ENCODE measurements at regions not wholly inside any gene's neighbourhood (a gene's known extent, or its start where the extent isn't known, plus 50 kb on each side); places are given as distances from the start of the nearest gene placed in this dataset.
"Not testable (repeated sequence)": the region's sequence is repeated elsewhere in the genome, so short reads cannot be mapped to it uniquely, and the experiment has no call there.

DNA sequence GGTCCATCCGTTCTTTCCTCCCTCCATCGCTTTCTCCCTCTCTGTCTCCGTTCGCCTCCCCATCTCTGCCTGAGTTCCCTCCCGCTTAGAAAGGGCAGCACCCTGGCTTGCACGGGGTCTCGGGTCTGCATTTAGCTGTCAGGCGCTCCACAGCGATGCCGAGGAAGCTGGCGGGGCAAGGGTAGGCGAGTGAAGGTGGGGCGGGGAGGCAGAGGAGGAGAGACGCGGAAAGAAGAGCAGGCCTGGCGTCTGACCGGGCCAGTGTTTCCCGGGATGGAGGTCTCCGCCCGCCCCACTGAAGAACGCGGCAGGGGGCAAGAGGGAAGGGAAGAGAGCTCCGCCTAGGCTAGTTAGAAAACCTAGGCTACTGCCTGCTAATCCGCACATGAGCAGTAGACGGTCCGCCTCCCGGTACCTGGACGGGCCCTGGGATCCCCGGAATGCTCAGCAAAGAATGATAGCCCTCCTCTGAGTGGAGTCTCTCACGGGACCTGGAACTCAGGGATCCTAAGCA is 3922.5 kb upstream of the OR11H1 start:
- H3K9me3 ChIP-seq (ENCODE audit: control insufficient read depth, insufficient read depth, low read depth, low read length), result no peaks in the 10 kb centered on the region
- DNase-seq (ENCODE audit: low read depth in 2 of 2), result no peak
- TF ChIP-seq, protein P1, sequence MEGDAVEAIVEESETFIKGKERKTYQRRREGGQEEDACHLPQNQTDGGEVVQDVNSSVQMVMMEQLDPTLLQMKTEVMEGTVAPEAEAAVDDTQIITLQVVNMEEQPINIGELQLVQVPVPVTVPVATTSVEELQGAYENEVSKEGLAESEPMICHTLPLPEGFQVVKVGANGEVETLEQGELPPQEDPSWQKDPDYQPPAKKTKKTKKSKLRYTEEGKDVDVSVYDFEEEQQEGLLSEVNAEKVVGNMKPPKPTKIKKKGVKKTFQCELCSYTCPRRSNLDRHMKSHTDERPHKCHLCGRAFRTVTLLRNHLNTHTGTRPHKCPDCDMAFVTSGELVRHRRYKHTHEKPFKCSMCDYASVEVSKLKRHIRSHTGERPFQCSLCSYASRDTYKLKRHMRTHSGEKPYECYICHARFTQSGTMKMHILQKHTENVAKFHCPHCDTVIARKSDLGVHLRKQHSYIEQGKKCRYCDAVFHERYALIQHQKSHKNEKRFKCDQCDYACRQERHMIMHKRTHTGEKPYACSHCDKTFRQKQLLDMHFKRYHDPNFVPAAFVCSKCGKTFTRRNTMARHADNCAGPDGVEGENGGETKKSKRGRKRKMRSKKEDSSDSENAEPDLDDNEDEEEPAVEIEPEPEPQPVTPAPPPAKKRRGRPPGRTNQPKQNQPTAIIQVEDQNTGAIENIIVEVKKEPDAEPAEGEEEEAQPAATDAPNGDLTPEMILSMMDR (conservative IDR thresholded peaks at IDR 0.05 in 1 of 2, IDR thresholded peaks at IDR 0.05 in 1 of 2; ENCODE audit: low read depth in 1 of 2, low read length in 2 of 2), result no peak
- no peaks in the 10 kb centered on the region for H3K36me3 ChIP-seq (ENCODE audit: control insufficient read depth, insufficient read depth, low read length)
- no peak overlapping the region for H3K4me3 ChIP-seq (replicated peaks in 1 of 4; ENCODE audit: control extremely low read depth in 1 of 4, insufficient read depth in 1 of 4, low read depth in 3 of 4, low read length in 4 of 4)
- no peak overlapping the region for H2AFZ ChIP-seq (ENCODE audit: low read length)
- H3K27me3 ChIP-seq (ENCODE audit: control insufficient read depth, insufficient read depth, low read length), result no peaks in the 10 kb centered on the region
- H3K27ac ChIP-seq (ENCODE audit: insufficient read depth, low read length), result no peak overlapping the region
- no peak overlapping the region for H3K9ac ChIP-seq (ENCODE audit: insufficient read depth, low read length)
- H3K4me2 ChIP-seq (ENCODE audit: extremely low read depth, insufficient read depth, low read length), result no peak overlapping the region
- no peaks in the 10 kb centered on the region for H3K79me2 ChIP-seq (ENCODE audit: control insufficient read depth, insufficient read depth, low read length)
- no peaks in the 10 kb centered on the region for H4K20me1 ChIP-seq (ENCODE audit: control insufficient read depth, extremely low read depth, insufficient read depth, low read length)
- no peaks in the 10 kb centered on the region for H3K4me1 ChIP-seq (ENCODE audit: control insufficient read depth, extremely low read depth, insufficient read depth, low read length)

DNA sequence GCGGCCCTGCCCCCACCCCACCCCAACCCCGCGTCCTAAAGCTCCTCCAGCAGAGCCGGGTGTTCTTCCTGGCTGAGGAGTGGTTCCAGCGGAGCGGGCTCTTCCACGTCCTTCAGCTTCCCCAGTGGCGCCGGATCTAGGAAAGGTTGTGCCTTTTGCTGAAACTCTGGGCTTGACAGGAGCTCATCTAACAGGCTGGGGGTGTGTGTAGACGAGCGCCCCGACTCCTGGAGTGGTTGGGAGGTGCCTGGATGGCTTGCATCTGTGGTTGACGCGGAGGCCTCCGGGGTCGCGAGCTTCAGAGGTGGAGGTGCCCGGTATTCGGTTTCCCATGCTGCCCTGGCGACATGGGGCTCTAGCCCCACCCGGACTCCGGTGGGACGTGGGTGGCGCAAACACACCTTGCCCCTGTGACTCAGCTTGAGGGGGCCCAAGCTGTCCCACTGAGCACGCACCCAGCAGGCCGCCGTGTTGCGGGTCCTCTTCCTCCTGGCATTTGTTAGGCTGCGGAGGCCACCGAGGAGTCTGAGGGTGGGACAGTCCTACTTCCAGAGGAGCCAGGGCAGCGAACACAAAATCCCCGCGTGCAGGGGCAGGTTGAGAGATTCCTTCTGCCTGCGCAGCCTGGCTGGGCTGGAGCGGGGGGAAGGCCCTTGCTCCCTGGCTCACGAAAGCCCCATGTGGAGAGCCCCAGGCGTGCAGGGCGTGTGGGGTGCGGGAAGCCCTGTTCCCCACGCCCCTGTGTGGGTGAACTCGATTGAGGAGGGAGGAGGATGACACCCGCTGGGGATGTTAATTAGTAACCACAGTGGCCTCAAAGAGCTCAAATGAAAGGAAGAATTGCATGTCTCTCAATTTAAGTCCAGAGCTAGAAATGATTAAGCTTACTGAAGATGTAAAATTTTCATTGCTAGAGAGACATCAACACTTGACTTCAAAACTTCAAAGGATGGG is 3921.7 kb upstream of the OR11H1 start:
- not testable (repeated sequence) for H3K4me3 ChIP-seq (replicated peaks in 1 of 4; ENCODE audit: control extremely low read depth in 1 of 4, insufficient read depth in 1 of 4, low read depth in 3 of 4, low read length in 4 of 4); H3K4me1 ChIP-seq (ENCODE audit: control insufficient read depth, extremely low read depth, insufficient read depth, low read length); H3K79me2 ChIP-seq (ENCODE audit: control insufficient read depth, insufficient read depth, low read length); H3K9me3 ChIP-seq (ENCODE audit: control insufficient read depth, insufficient read depth, low read depth, low read length); H3K4me2 ChIP-seq (ENCODE audit: extremely low read depth, insufficient read depth, low read length); H3K27me3 ChIP-seq (ENCODE audit: control insufficient read depth, insufficient read depth, low read length); H2AFZ ChIP-seq (ENCODE audit: low read length); H3K9ac ChIP-seq (ENCODE audit: insufficient read depth, low read length); H3K36me3 ChIP-seq (ENCODE audit: control insufficient read depth, insufficient read depth, low read length); DNase-seq (ENCODE audit: low read depth in 2 of 2); H4K20me1 ChIP-seq (ENCODE audit: control insufficient read depth, extremely low read depth, insufficient read depth, low read length); H3K27ac ChIP-seq (ENCODE audit: insufficient read depth, low read length)

GRCh38 chr22:11607215-11607614 is 3920.8 kb upstream of the OR11H1 start:
- H3K36me3 ChIP-seq (ENCODE audit: control insufficient read depth, insufficient read depth, low read length); H3K79me2 ChIP-seq (ENCODE audit: control insufficient read depth, insufficient read depth, low read length); H3K4me3 ChIP-seq (replicated peaks in 1 of 4; ENCODE audit: control extremely low read depth in 1 of 4, insufficient read depth in 1 of 4, low read depth in 3 of 4, low read length in 4 of 4); H3K27me3 ChIP-seq (ENCODE audit: control insufficient read depth, insufficient read depth, low read length); H3K9me3 ChIP-seq (ENCODE audit: control insufficient read depth, insufficient read depth, low read depth, low read length); H3K27ac ChIP-seq (ENCODE audit: insufficient read depth, low read length); H3K9ac ChIP-seq (ENCODE audit: insufficient read depth, low read length); H3K4me2 ChIP-seq (ENCODE audit: extremely low read depth, insufficient read depth, low read length); H2AFZ ChIP-seq (ENCODE audit: low read length); H4K20me1 ChIP-seq (ENCODE audit: control insufficient read depth, extremely low read depth, insufficient read depth, low read length); H3K4me1 ChIP-seq (ENCODE audit: control insufficient read depth, extremely low read depth, insufficient read depth, low read length); DNase-seq (ENCODE audit: low read depth in 2 of 2): not testable (repeated sequence)

DNA sequence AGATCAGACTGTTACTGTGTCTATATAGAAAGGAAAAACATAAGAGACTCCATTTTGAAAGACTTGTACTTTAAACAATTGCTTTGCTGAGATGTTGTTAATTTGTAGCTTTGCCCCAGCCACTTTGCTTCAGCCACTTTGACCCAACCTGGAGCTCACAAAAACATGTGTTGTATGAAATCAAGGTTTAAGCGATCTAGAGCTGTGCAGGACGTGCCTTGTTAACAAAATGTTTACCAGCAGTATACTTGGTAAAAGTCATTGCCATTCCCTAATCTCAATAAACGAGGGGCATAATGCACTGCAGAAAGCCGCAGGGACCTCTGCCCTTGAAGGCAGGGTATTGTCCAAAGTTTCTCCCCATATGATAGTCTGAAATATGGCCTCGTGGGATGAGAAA is 3919.5 kb upstream of the OR11H1 start:
- H3K4me1 ChIP-seq (ENCODE audit: control insufficient read depth, extremely low read depth, insufficient read depth, low read length); H3K4me3 ChIP-seq (replicated peaks in 1 of 4; ENCODE audit: control extremely low read depth in 1 of 4, insufficient read depth in 1 of 4, low read depth in 3 of 4, low read length in 4 of 4); H3K9ac ChIP-seq (ENCODE audit: insufficient read depth, low read length); H3K36me3 ChIP-seq (ENCODE audit: control insufficient read depth, insufficient read depth, low read length); H3K4me2 ChIP-seq (ENCODE audit: extremely low read depth, insufficient read depth, low read length); H3K27me3 ChIP-seq (ENCODE audit: control insufficient read depth, insufficient read depth, low read length); H2AFZ ChIP-seq (ENCODE audit: low read length); H3K9me3 ChIP-seq (ENCODE audit: control insufficient read depth, insufficient read depth, low read depth, low read length); DNase-seq (ENCODE audit: low read depth in 2 of 2); H4K20me1 ChIP-seq (ENCODE audit: control insufficient read depth, extremely low read depth, insufficient read depth, low read length); H3K27ac ChIP-seq (ENCODE audit: insufficient read depth, low read length); H3K79me2 ChIP-seq (ENCODE audit: control insufficient read depth, insufficient read depth, low read length): not testable (repeated sequence)

GRCh38 chr22:11609193-11609592 is 3918.8 kb upstream of the OR11H1 start:
- not testable (repeated sequence) for H3K4me2 ChIP-seq (ENCODE audit: extremely low read depth, insufficient read depth, low read length); H3K9ac ChIP-seq (ENCODE audit: insufficient read depth, low read length); H3K27ac ChIP-seq (ENCODE audit: insufficient read depth, low read length); H3K36me3 ChIP-seq (ENCODE audit: control insufficient read depth, insufficient read depth, low read length); H3K4me1 ChIP-seq (ENCODE audit: control insufficient read depth, extremely low read depth, insufficient read depth, low read length); H2AFZ ChIP-seq (ENCODE audit: low read length); H4K20me1 ChIP-seq (ENCODE audit: control insufficient read depth, extremely low read depth, insufficient read depth, low read length); DNase-seq (ENCODE audit: low read depth in 2 of 2); H3K9me3 ChIP-seq (ENCODE audit: control insufficient read depth, insufficient read depth, low read depth, low read length); H3K4me3 ChIP-seq (replicated peaks in 1 of 4; ENCODE audit: control extremely low read depth in 1 of 4, insufficient read depth in 1 of 4, low read depth in 3 of 4, low read length in 4 of 4); H3K27me3 ChIP-seq (ENCODE audit: control insufficient read depth, insufficient read depth, low read length); H3K79me2 ChIP-seq (ENCODE audit: control insufficient read depth, insufficient read depth, low read length)

- H3K4me2 ChIP-seq (ENCODE audit: extremely low read depth, insufficient read depth, low read length); H3K9ac ChIP-seq (ENCODE audit: insufficient read depth, low read length); H2AFZ ChIP-seq (ENCODE audit: low read length); H3K36me3 ChIP-seq (ENCODE audit: control insufficient read depth, insufficient read depth, low read length); H3K4me1 ChIP-seq (ENCODE audit: control insufficient read depth, extremely low read depth, insufficient read depth, low read length); H3K4me3 ChIP-seq (replicated peaks in 1 of 4; ENCODE audit: control extremely low read depth in 1 of 4, insufficient read depth in 1 of 4, low read depth in 3 of 4, low read length in 4 of 4); H3K79me2 ChIP-seq (ENCODE audit: control insufficient read depth, insufficient read depth, low read length); DNase-seq (ENCODE audit: low read depth in 2 of 2); H3K9me3 ChIP-seq (ENCODE audit: control insufficient read depth, insufficient read depth, low read depth, low read length); H3K27me3 ChIP-seq (ENCODE audit: control insufficient read depth, insufficient read depth, low read length); H3K27ac ChIP-seq (ENCODE audit: insufficient read depth, low read length); H4K20me1 ChIP-seq (ENCODE audit: control insufficient read depth, extremely low read depth, insufficient read depth, low read length): not testable (repeated sequence)
Measured at GRCh38 chr22:11611280-11611679, 3916.7 kb upstream of the OR11H1 start.

Data from fibroblast of lung (primary cell).